Astrocyte (in vitro differentiated cells and primary cell): ENCODE measurements at regions not wholly inside any gene's neighbourhood (a gene's known extent, or its start where the extent isn't known, plus 50 kb on each side); places are given as distances from the start of the nearest gene placed in this dataset.

Experiments used
- CTCF ChIP-seq: IDR thresholded peaks from 2 replicates; pipeline ENCODE4 v1.5.1; 2011; ENCODE audit warnings: low read depth, mild to moderate bottlenecking, inconsistent platforms, low read length, moderate library complexity; ENCODE audit not compliant: insufficient read depth
- EZH2 ChIP-seq: IDR thresholded peaks from 2 replicates; pipeline ENCODE4 v1.6.1; 2012; ENCODE audit warnings: mild to moderate bottlenecking, low read length, inconsistent platforms; ENCODE audit not compliant: insufficient read depth

- no peak for TF ChIP-seq CTCF
- no peak for TF ChIP-seq EZH2
Measured at GRCh38 chr16:60729051-60729450, 1307.2 kb downstream of the CDH8 start.
